MM.1S (cell line): ENCODE measurements at regions not wholly inside any gene's neighbourhood (a gene's known extent, or its start where the extent isn't known, plus 50 kb on each side); places are given as distances from the start of the nearest gene placed in this dataset.

ENCODE experiments used
- DNase-seq: peaks from one replicate; pipeline ENCODE4 v3.0.0-alpha.2; 2015
- H2AFZ ChIP-seq: fragments of 300-600 bp; sonication (generic); 2 replicates; pipeline ENCODE4 v1.6.0; 2016; ENCODE audit warnings: antibody characterized with exemption, low read length
- H3F3A ChIP-seq: fragments of 300-600 bp; sonication (generic); 2 replicates; pipeline ENCODE4 v1.6.1; 2016; ENCODE audit warnings: mild to moderate bottlenecking, antibody characterized with exemption, low read length, moderate library complexity, mixed read lengths; ENCODE audit not compliant: insufficient read depth
- H3K27ac ChIP-seq: fragments of 300-600 bp; sonication (generic); 2 replicates; pipeline ENCODE4 v1.5.1; 2016; ENCODE audit warnings: mild to moderate bottlenecking, low read length
- H3K27me3 ChIP-seq: fragments of 300-600 bp; sonication (generic); replicated peaks from 2 replicates; pipeline ENCODE4 v1.6.0; 2016; ENCODE audit warnings: low read length; ENCODE audit not compliant: insufficient read depth
- H3K36me3 ChIP-seq: fragments of 300-600 bp; sonication (generic); replicated peaks from 2 replicates; pipeline ENCODE4 v1.6.1; 2016; ENCODE audit warnings: mild to moderate bottlenecking, low read length, mixed read lengths; ENCODE audit not compliant: insufficient read depth
- H3K4me1 ChIP-seq: fragments of 300-600 bp; sonication (generic); 2 replicates; pipeline ENCODE4 v1.6.1; 2016; ENCODE audit warnings: low read length, mixed read lengths
- H3K4me2 ChIP-seq: fragments of 300-600 bp; sonication (generic); 2 replicates; pipeline ENCODE4 v1.6.0; 2016; ENCODE audit warnings: low read depth, low read length
- H3K4me3 ChIP-seq: fragments of 300-600 bp; sonication (generic); 2 replicates; pipeline ENCODE4 v1.5.1; 2016; ENCODE audit warnings: low read length, mixed read lengths
- H3K79me2 ChIP-seq: fragments of 300-600 bp; sonication (generic); 2 replicates; pipeline ENCODE4 v1.6.1; 2016; ENCODE audit warnings: mixed run types, low read length, mixed read lengths
- H3K9ac ChIP-seq: fragments of 300-600 bp; sonication (generic); 2 replicates; pipeline ENCODE4 v1.6.1; 2016; ENCODE audit warnings: low read length, mixed read lengths
- H3K9me2 ChIP-seq: fragments of 300-600 bp; sonication (generic); replicated peaks from 2 replicates; pipeline ENCODE4 v1.6.1; 2016; ENCODE audit warnings: mild to moderate bottlenecking, low read length, mixed read lengths; ENCODE audit not compliant: insufficient read depth
- H3K9me3 ChIP-seq: fragments of 300-600 bp; sonication (generic); replicated peaks from 2 replicates; pipeline ENCODE4 v1.6.1; 2016; ENCODE audit warnings: mild to moderate bottlenecking, low read length, mixed read lengths; ENCODE audit not compliant: insufficient read depth
- H4K20me1 ChIP-seq: fragments of 300-600 bp; sonication (generic); 2 replicates; pipeline ENCODE4 v1.6.1; 2016; ENCODE audit warnings: mild to moderate bottlenecking, low read length, moderate library complexity, mixed read lengths; ENCODE audit not compliant: insufficient read depth
- CTCF ChIP-seq: fragments of 300-600 bp; sonication (generic); IDR thresholded peaks from 2 replicates; pipeline ENCODE4 v1.5.1; 2016; ENCODE audit warnings: antibody characterized with exemption, low read length, mixed read lengths
- EZH2 ChIP-seq: fragments of 300-600 bp; sonication (generic); optimal IDR thresholded peaks from 2 replicates; pipeline ENCODE3; 2017; ENCODE audit warnings: low read depth, mild to moderate bottlenecking, antibody characterized with exemption, low read length, mixed read lengths
- EZH2phosphoT487 ChIP-seq: fragments of 300-600 bp; sonication (generic); IDR thresholded peaks from 2 replicates; pipeline ENCODE4 v1.6.1; 2018; ENCODE audit warnings: antibody characterized with exemption, low read length

DNA sequence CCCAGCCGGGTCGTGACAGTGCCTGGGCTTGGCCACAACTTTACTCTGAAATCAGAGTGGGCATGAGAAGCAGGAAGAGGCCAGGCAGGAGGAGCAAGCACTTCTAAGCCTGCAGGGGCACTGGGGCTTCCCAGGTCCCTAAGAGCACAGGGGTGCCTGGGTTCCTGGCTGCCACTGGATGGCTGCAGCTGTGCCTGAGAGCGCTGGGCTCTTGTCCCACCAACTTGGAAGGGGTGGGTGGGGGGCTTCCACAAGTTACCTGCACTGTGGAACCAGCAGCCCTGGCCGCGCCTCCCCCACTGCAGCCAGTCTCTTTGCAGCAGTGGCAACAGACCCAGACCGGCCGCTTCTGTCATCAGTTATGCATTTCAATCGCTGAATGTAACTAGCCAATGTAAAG lies 434.7 kb upstream of the GRM3 start:
- Histone ChIP-seq H3F3A (no peaks in the 10 kb centered on the region), H3K79me2 (no peaks in the 10 kb centered on the region), H3K36me3 (no peaks in the 10 kb centered on the region), H3K9me3 (no peaks in the 10 kb centered on the region), H3K27ac (no peak overlapping the region), H3K4me2 (no peak overlapping the region), H3K27me3 (no peaks in the 10 kb centered on the region), H3K9ac (no peak overlapping the region), H3K4me1 (no peaks in the 10 kb centered on the region), H2AFZ (no peak overlapping the region), H4K20me1 (no peaks in the 10 kb centered on the region), H3K4me3 (no peak overlapping the region), H3K9me2 (no peaks in the 10 kb centered on the region)
- DNase-seq, result no peak
- TF ChIP-seq EZH2 (no peak), EZH2phosphoT487 (no peak), CTCF (no peak)

DNA sequence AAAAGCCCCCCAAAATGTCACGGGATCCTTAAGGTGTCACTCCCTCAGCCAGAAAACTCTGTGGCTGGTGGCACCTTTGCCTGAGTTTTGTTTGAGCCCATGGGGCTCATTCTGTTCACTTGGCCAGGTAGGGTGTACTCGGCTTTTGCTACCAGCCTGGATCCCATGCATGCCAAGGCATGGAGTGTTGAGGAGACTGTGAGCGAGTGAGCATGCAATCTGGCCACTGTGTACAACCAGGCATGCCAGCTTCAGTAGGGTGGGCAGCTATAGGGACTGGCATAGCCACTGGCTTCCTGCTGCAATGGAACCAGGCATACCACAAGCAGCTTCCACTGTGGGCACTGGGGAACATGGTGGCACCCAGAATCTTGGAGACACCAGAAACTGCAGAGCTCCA lies 436.0 kb upstream of the GRM3 start:
- H3K4me2 ChIP-seq, result no peak overlapping the region
- H3K9me3 ChIP-seq, result no peaks in the 10 kb centered on the region
- no peaks in the 10 kb centered on the region for H3K9me2 ChIP-seq
- H3K4me3 ChIP-seq, result no peak overlapping the region
- no peaks in the 10 kb centered on the region for H4K20me1 ChIP-seq
- no peak for TF ChIP-seq EZH2phosphoT487
- H3K36me3 ChIP-seq, result no peaks in the 10 kb centered on the region
- no peaks in the 10 kb centered on the region for H3K4me1 ChIP-seq
- H2AFZ ChIP-seq, result no peak overlapping the region
- no peaks in the 10 kb centered on the region for H3K27me3 ChIP-seq
- DNase-seq, result no peak
- H3K27ac ChIP-seq, result no peak overlapping the region
- no peaks in the 10 kb centered on the region for H3F3A ChIP-seq
- no peaks in the 10 kb centered on the region for H3K79me2 ChIP-seq
- no peak overlapping the region for H3K9ac ChIP-seq

- Histone ChIP-seq H4K20me1 (no peaks in the 10 kb centered on the region), H3K9me3 (no peaks in the 10 kb centered on the region), H3K9me2 (no peaks in the 10 kb centered on the region), H3K79me2 (no peaks in the 10 kb centered on the region), H3K27ac (no peak overlapping the region), H3K4me3 (no peak overlapping the region), H2AFZ (no peak overlapping the region), H3K9ac (no peak overlapping the region), H3F3A (no peaks in the 10 kb centered on the region), H3K4me2 (no peak overlapping the region), H3K36me3 (no peaks in the 10 kb centered on the region), H3K27me3 (no peaks in the 10 kb centered on the region), H3K4me1 (no peaks in the 10 kb centered on the region)
- no peak for DNase-seq
- TF ChIP-seq CTCF, result no peak
- no peak for TF ChIP-seq EZH2phosphoT487
- TF ChIP-seq EZH2, result no peak
Measured at GRCh38 chr7:86202833-86203232, 440.9 kb upstream of the GRM3 start.

DNA sequence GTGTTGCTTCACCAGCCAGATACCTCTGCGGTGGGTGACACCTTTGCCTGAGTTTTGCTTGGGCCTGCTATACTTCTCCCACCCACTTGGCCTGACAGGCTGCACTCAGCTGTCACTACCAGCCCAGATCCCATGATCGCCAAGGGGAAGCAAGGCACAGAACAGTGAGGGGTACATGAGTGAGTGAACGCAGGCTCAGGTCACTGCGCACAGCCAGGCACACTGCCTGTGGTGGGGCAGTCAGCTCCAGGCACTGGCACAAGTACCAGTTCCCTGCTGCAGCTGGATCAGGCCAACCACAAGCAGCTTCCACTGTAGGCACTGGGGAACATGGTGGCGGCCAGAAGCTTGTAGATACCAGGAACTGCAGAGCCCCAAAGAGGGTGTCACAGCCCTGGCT lies 441.9 kb upstream of the GRM3 start:
- no peak overlapping the region for H3K4me2 ChIP-seq

More for the DNA sequence above, 441.9 kb upstream of the GRM3 start:
- no peaks in the 10 kb centered on the region for H3K9me2 ChIP-seq
- no peaks in the 10 kb centered on the region for H3K27me3 ChIP-seq
- no peak for TF ChIP-seq EZH2
- TF ChIP-seq EZH2phosphoT487, result no peak
- no peak for TF ChIP-seq CTCF
- H3K4me3 ChIP-seq, result no peak overlapping the region
- no peaks in the 10 kb centered on the region for H4K20me1 ChIP-seq
- H3K36me3 ChIP-seq, result no peaks in the 10 kb centered on the region
- DNase-seq, result no peak
- H3K27ac ChIP-seq, result no peak overlapping the region
- H3K79me2 ChIP-seq, result no peaks in the 10 kb centered on the region
- no peaks in the 10 kb centered on the region for H3F3A ChIP-seq
- no peaks in the 10 kb centered on the region for H3K9me3 ChIP-seq
- no peak overlapping the region for H2AFZ ChIP-seq
- no peak overlapping the region for H3K9ac ChIP-seq
- H3K4me1 ChIP-seq, result no peaks in the 10 kb centered on the region
